Neural crest cell (in vitro differentiated cells): ENCODE measurements at regions not wholly inside any gene's neighbourhood (a gene's known extent, or its start where the extent isn't known, plus 50 kb on each side); places are given as distances from the start of the nearest gene placed in this dataset.
"Not testable (repeated sequence)": the region's sequence is repeated elsewhere in the genome, so short reads cannot be mapped to it uniquely, and the experiment has no call there.

Experiments
- DNase-seq: peaks from one replicate; pipeline ENCODE4 v3.0.0; 2021; ENCODE audit warnings: low read depth, mixed read lengths, low spot score
- H3K27ac Mint-ChIP-seq: one replicate; pipeline ENCODE4 v1.8.0; 2021; ENCODE audit warnings: mild to moderate bottlenecking, mixed read lengths; ENCODE audit not compliant: unreplicated experiment
- H3K27me3 Mint-ChIP-seq: 2 replicates; pipeline ENCODE4 v1.8.0; 2021; ENCODE audit warnings: low read depth, mild to moderate bottlenecking, mixed read lengths
- H3K36me3 Mint-ChIP-seq: 2 replicates; pipeline ENCODE4 v1.8.0; 2021; ENCODE audit warnings: low read depth, mild to moderate bottlenecking, mixed read lengths
- H3K4me1 Mint-ChIP-seq: 2 replicates; pipeline ENCODE4 v1.8.0; 2021; ENCODE audit warnings: mixed read lengths
- H3K4me3 Mint-ChIP-seq: one replicate; pipeline ENCODE4 v1.8.0; 2021; ENCODE audit warnings: mild to moderate bottlenecking, mixed read lengths
- H3K9me3 Mint-ChIP-seq: 2 replicates; pipeline ENCODE4 v1.8.0; 2021; ENCODE audit warnings: mixed read lengths
- CTCF ChIP-seq: fragments of 200-600 bp; sonication (generic); conservative IDR thresholded peaks from 2 replicates; pipeline ENCODE4 v1.5.0; 2021; ENCODE audit warnings: antibody characterized with exemption, mild to moderate bottlenecking

GRCh38 chr6:68182386-68182785 is 452.7 kb upstream of the ADGRB3 start:
- Mint-ChIP-seq H3K27ac (no peak overlapping the region), H3K9me3 (peaks cover 2% of the 10 kb centered on the region), H3K4me1 (peaks cover 13% of the 10 kb centered on the region), H3K36me3 (no peaks in the 10 kb centered on the region), H3K4me3 (no peak overlapping the region), H3K27me3 (no peaks in the 10 kb centered on the region)
- TF ChIP-seq CTCF = no peak
- DNase-seq = no peak

GRCh38 chr6:68181027-68181426 is 454.1 kb upstream of the ADGRB3 start:
- peaks cover 13% of the 10 kb centered on the region for H3K4me1 Mint-ChIP-seq
- H3K27me3 Mint-ChIP-seq, DNase-seq, H3K36me3 Mint-ChIP-seq, H3K4me3 Mint-ChIP-seq, H3K9me3 Mint-ChIP-seq, H3K27ac Mint-ChIP-seq: not testable (repeated sequence)

GRCh38 chr6:68173616-68174015 is 461.5 kb upstream of the ADGRB3 start:
- Mint-ChIP-seq H3K27ac (no peak overlapping the region), H3K27me3 (no peaks in the 10 kb centered on the region), H3K4me1 (peaks cover 11% of the 10 kb centered on the region), H3K36me3 (no peaks in the 10 kb centered on the region), H3K4me3 (no peak overlapping the region), H3K9me3 (no peaks in the 10 kb centered on the region)
- TF ChIP-seq CTCF = no peak
- DNase-seq = no peak

- TF ChIP-seq CTCF = no peak
- DNase-seq = no peak
- H3K27me3 Mint-ChIP-seq = no peaks in the 10 kb centered on the region
- no peak overlapping the region for H3K27ac Mint-ChIP-seq
- no peak overlapping the region for H3K4me3 Mint-ChIP-seq
- H3K36me3 Mint-ChIP-seq = no peaks in the 10 kb centered on the region
- no peaks in the 10 kb centered on the region for H3K9me3 Mint-ChIP-seq
- peaks cover 11% of the 10 kb centered on the region for H3K4me1 Mint-ChIP-seq
Measured at GRCh38 chr6:68169922-68170321, 465.2 kb upstream of the ADGRB3 start.

- Mint-ChIP-seq H3K27ac (no peak overlapping the region), H3K4me1 (no peaks in the 10 kb centered on the region), H3K27me3 (no peaks in the 10 kb centered on the region), H3K4me3 (no peak overlapping the region), H3K36me3 (no peaks in the 10 kb centered on the region), H3K9me3 (no peaks in the 10 kb centered on the region)
- TF ChIP-seq CTCF = no peak
- DNase-seq = no peak
Measured at GRCh38 chr6:68167604-68168003, 467.5 kb upstream of the ADGRB3 start.

- not testable (repeated sequence) for H3K4me1 Mint-ChIP-seq, H3K36me3 Mint-ChIP-seq, H3K27me3 Mint-ChIP-seq, H3K27ac Mint-ChIP-seq, H3K9me3 Mint-ChIP-seq, H3K4me3 Mint-ChIP-seq, DNase-seq
Measured at GRCh38 chr6:68160812-68161211, 474.3 kb upstream of the ADGRB3 start.

GRCh38 chr6:68160348-68160747 is 474.7 kb upstream of the ADGRB3 start:
- peaks cover 7% of the 10 kb centered on the region for H3K9me3 Mint-ChIP-seq
- H3K27ac Mint-ChIP-seq = no peak overlapping the region
- no peak for DNase-seq
- no peak for TF ChIP-seq CTCF
- H3K36me3 Mint-ChIP-seq = peaks cover 5% of the 10 kb centered on the region
- H3K27me3 Mint-ChIP-seq = no peaks in the 10 kb centered on the region
- no peaks in the 10 kb centered on the region for H3K4me1 Mint-ChIP-seq
- no peak overlapping the region for H3K4me3 Mint-ChIP-seq
